Tibial nerve (tissue), 4 donors: ENCODE measurements at regions not wholly inside any gene's neighbourhood (a gene's known extent, or its start where the extent isn't known, plus 50 kb on each side); places are given as distances from the start of the nearest gene placed in this dataset.
A peak's percentile ranks its signal among the peaks of the same experiment; 100 is the strongest.
"Not testable (repeated sequence)": the region's sequence is repeated elsewhere in the genome, so short reads cannot be mapped to it uniquely, and the experiment has no call there.

Experiments used
- DNase-seq, 2 donors: peaks; one replicate each; pipeline ENCODE4 v3.0.0-alpha.2; 2019; ENCODE audit warnings: low spot score in 2 of 2
- H3K27ac ChIP-seq, 4 donors: fragments of 200-600 bp; sonication (generic) in 3 of 4; one replicate each; pipeline ENCODE4 v1.5.1; 2017 to 2019; ENCODE audit warnings: mild to moderate bottlenecking in 1 of 4
- H3K27me3 ChIP-seq, 2 donors: fragments of 200-600 bp; sonication (generic) in 1 of 2; one replicate each; pipeline versions ENCODE4 v1.5.1 to v1.6.0; 2017 to 2019
- H3K36me3 ChIP-seq, 3 donors: fragments of 200-600 bp; sonication (generic); one replicate each; pipeline ENCODE4 v1.5.1; 2018 to 2019
- H3K4me1 ChIP-seq, 4 donors: fragments of 200-600 bp; sonication (generic) in 3 of 4; one replicate each; pipeline ENCODE4 v1.5.1; 2017 to 2019
- H3K4me3 ChIP-seq, 4 donors: fragments of 200-600 bp; sonication (generic) in 3 of 4; one replicate each; pipeline ENCODE4 v1.5.1; 2017 to 2019; ENCODE audit warnings: mild to moderate bottlenecking in 1 of 4, moderate library complexity in 1 of 4
- H3K9me3 ChIP-seq, 4 donors: fragments of 200-600 bp; sonication (generic) in 3 of 4; one replicate each; pipeline ENCODE4 v1.5.1; 2017 to 2019
- CTCF ChIP-seq, 5 experiments: fragments of 200-600 bp in 3 of 5; fragments of 450-650 bp in 2 of 5; sonication (generic) in 3 of 5; IDR thresholded peaks; one replicate each; pipeline ENCODE4 v1.5.1; 2016 to 2019; ENCODE audit warnings: antibody characterized with exemption in 5 of 5, mild to moderate bottlenecking in 3 of 5, moderate library complexity in 2 of 5
- EP300 ChIP-seq, 2 donors: sonication (generic); formaldehyde crosslinking; IDR thresholded peaks; one replicate each; pipeline ENCODE4 v1.6.1; 2017; ENCODE audit warnings: antibody characterized with exemption in 2 of 2, mild to moderate bottlenecking in 1 of 2
- POLR2A ChIP-seq, 2 donors: fragments of 450-650 bp; IDR thresholded peaks; one replicate each; pipeline ENCODE4 v1.6.1; 2017; ENCODE audit warnings: antibody characterized with exemption in 2 of 2, mild to moderate bottlenecking in 2 of 2, moderate library complexity in 2 of 2
- WGBS, 2 donors: methylation state at CpG; one replicate each; pipeline ENCODE4 v1.1.5; 2018; 5-methylcytosine and 5-hydroxymethylcytosine counted together

DNA sequence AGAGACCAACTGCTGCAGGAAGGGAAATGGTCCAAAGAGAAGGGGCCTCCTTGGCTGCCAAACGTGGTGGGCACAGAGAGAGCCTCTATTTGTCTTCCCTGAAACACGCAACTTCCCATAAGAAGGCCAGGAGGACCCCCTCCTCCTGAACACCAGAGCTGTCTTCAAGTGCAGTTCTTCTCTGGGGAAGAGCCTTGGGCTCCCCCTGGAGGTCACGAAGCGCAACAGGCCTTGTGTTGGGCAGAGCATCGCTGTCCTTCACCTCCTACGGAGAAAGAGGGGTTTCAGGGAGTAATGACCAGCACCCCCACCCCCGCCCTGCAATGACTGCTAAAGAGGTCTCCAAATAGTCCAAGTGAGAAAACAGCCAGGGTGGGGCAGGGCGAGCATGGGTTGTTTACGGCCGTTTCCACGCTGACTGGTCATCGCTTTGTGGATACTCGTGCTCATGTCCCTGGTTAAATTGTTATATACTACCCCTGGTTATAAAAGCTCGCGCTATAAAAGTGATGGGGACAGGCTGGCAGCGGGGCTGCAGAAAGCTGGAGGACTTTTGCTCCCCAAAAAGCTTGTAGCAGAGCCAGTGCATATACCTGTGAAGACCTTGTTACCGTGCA, 397.5 kb upstream of the ATP10A start:
- no peaks in the 10 kb centered on the region for H3K36me3 ChIP-seq
- 36 to 42% methylated on average over 16 to 17 of the region's 17 CpGs for WGBS, 2 donors
- no peaks in the 10 kb centered on the region for H3K4me1 ChIP-seq
- no peaks in the 10 kb centered on the region for H3K9me3 ChIP-seq
- H3K4me3 ChIP-seq, result no peak overlapping the region
- H3K27me3 ChIP-seq, result no peaks in the 10 kb centered on the region
- TF ChIP-seq EP300 (IDR thresholded peaks at IDR 0.05) (no peak), POLR2A (IDR thresholded peaks at IDR 0.05) (no peak), CTCF (IDR thresholded peaks at IDR 0.05) (peak; percentile 42 to 67 (median 51))
- H3K27ac ChIP-seq, result no peak overlapping the region
- DNase-seq, result no peak

GRCh38 chr15:26259581-26259980, 396.5 kb upstream of the ATP10A start:
- Histone ChIP-seq H3K4me1 (no peaks in the 10 kb centered on the region), H3K27me3 (no peaks in the 10 kb centered on the region), H3K36me3 (no peaks in the 10 kb centered on the region), H3K4me3 (no peak overlapping the region), H3K27ac (no peak overlapping the region), H3K9me3 (no peaks in the 10 kb centered on the region)
- DNase-seq, result no peak
- WGBS, 2 donors, result 55 to 65% methylated on average over 2 of the region's 2 CpGs
- TF ChIP-seq POLR2A (IDR thresholded peaks at IDR 0.05), result no peak
- TF ChIP-seq CTCF (IDR thresholded peaks at IDR 0.05), result no peak
- no peak for TF ChIP-seq EP300 (IDR thresholded peaks at IDR 0.05)

DNA sequence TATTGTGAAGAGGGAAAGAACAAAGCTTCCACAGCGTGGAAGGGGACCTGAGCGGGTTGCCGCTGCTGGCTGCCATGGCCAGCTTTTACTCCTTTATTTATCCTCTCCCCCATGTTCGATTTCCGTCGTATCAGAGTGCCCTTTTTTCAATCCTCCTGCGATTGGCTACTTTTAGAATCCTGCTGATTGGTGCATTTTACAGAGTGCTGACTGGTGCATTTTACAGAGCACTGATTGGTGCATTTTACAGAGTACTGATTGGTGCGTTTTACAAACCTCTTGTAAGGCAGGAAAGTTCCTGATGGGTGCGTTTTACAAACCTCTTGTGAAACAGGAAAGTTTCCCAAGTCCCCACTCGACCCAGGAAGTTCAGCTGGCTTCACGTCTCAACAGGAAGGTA, 381.7 kb upstream of the ATP10A start:
- not testable (repeated sequence) for H3K4me3 ChIP-seq, H3K36me3 ChIP-seq, H3K4me1 ChIP-seq, H3K27ac ChIP-seq, DNase-seq, H3K27me3 ChIP-seq
- peaks cover 0 to 11% (median 0%) of the 10 kb centered on the region in 4 donors for H3K9me3 ChIP-seq
- WGBS, 2 donors, result 87 to 90% methylated on average over 11 of the region's 11 CpGs

GRCh38 chr15:26243382-26243781, 380.3 kb upstream of the ATP10A start:
- WGBS, 2 donors, result 82 to 96% methylated on average over 1 of the region's 1 CpG

GRCh38 chr15:26242565-26243071, 379.5 kb upstream of the ATP10A start:
- Histone ChIP-seq H3K4me1 (no peaks in the 10 kb centered on the region), H3K9me3 (peaks cover 0 to 14% (median 0%) of the 10 kb centered on the region in 4 donors), H3K36me3 (no peaks in the 10 kb centered on the region), H3K27ac (no peak overlapping the region), H3K4me3 (no peak overlapping the region), H3K27me3 (no peaks in the 10 kb centered on the region)
- WGBS, 2 donors, result 73 to 76% methylated on average over 9 of the region's 9 CpGs
- TF ChIP-seq POLR2A (IDR thresholded peaks at IDR 0.05) (no peak), EP300 (IDR thresholded peaks at IDR 0.05) (no peak), CTCF (IDR thresholded peaks at IDR 0.05) (no peak)
- DNase-seq, result no peak

More at GRCh38 chr15:26243382-26243781, 380.3 kb upstream of the ATP10A start:
- no peak for DNase-seq
- no peaks in the 10 kb centered on the region for H3K4me1 ChIP-seq
- TF ChIP-seq CTCF (IDR thresholded peaks at IDR 0.05) (no peak), EP300 (IDR thresholded peaks at IDR 0.05) (no peak)
- H3K36me3 ChIP-seq, result no peaks in the 10 kb centered on the region
- H3K4me3 ChIP-seq, result no peak overlapping the region
- no peaks in the 10 kb centered on the region for H3K27me3 ChIP-seq
- H3K27ac ChIP-seq, result no peak overlapping the region
- peaks cover 0 to 14% (median 0%) of the 10 kb centered on the region in 4 donors for H3K9me3 ChIP-seq
